Neural progenitor cell (in vitro differentiated cells): ENCODE measurements at regions not wholly inside any gene's neighbourhood (a gene's known extent, or its start where the extent isn't known, plus 50 kb on each side); places are given as distances from the start of the nearest gene placed in this dataset.

ENCODE experiments used
- DNase-seq: peaks from one replicate; pipeline ENCODE4 v3.0.0-alpha.2; 2016; ENCODE audit warnings: low spot score
- H2AFZ ChIP-seq: fragments of 200-600 bp; sonication (generic); replicated peaks from 2 replicates; pipeline ENCODE4 v1.6.1; 2016; ENCODE audit warnings: antibody characterized with exemption
- H3F3A ChIP-seq: fragments of 200-600 bp; sonication (generic); 2 replicates; pipeline ENCODE4 v1.6.1; 2016; ENCODE audit warnings: antibody characterized with exemption, low read depth
- H3K27ac ChIP-seq: fragments of 200-600 bp; sonication (generic); 2 replicates; pipeline ENCODE4 v1.5.1; 2016; ENCODE audit warnings: mild to moderate bottlenecking
- H3K27me3 ChIP-seq: fragments of 200-600 bp; sonication (generic); 2 replicates; pipeline ENCODE4 v1.6.1; 2016; ENCODE audit warnings: mild to moderate bottlenecking, moderate library complexity
- H3K36me3 ChIP-seq: fragments of 200-600 bp; sonication (generic); 2 replicates; pipeline ENCODE4 v1.5.1; 2016
- H3K4me1 ChIP-seq: fragments of 200-600 bp; sonication (generic); 2 replicates; pipeline ENCODE4 v1.6.1; 2016; ENCODE audit warnings: mixed run types
- H3K4me2 ChIP-seq: fragments of 200-600 bp; sonication (generic); 2 replicates; pipeline ENCODE4 v1.6.1; 2016
- H3K4me3 ChIP-seq: fragments of 200-600 bp; sonication (generic); 2 replicates; pipeline ENCODE4 v1.5.1; 2016
- H3K79me2 ChIP-seq: fragments of 200-600 bp; sonication (generic); 2 replicates; pipeline ENCODE4 v1.6.1; 2016; ENCODE audit warnings: low read depth
- H3K9ac ChIP-seq: fragments of 200-600 bp; sonication (generic); 2 replicates; pipeline ENCODE4 v1.6.1; 2016
- H3K9me3 ChIP-seq: fragments of 200-600 bp; sonication (generic); 2 replicates; pipeline ENCODE4 v1.5.1; 2016; ENCODE audit warnings: low read depth
- H4K20me1 ChIP-seq: fragments of 200-600 bp; sonication (generic); 2 replicates; pipeline ENCODE4 v1.6.1; 2016; ENCODE audit warnings: low read depth
- H3K27ac Mint-ChIP-seq: 3 replicates; pipeline ENCODE4 v1.8.0; 2021; ENCODE audit warnings: mixed read lengths
- H3K27me3 Mint-ChIP-seq: 2 replicates; pipeline ENCODE4 v1.8.0; 2022; ENCODE audit warnings: low read depth, mild to moderate bottlenecking, inconsistent platforms, moderate library complexity, mixed read lengths; ENCODE audit not compliant: insufficient read depth
- H3K36me3 Mint-ChIP-seq: 3 replicates; pipeline ENCODE4 v1.8.0; 2021; ENCODE audit warnings: mixed read lengths
- H3K4me1 Mint-ChIP-seq: 3 replicates; pipeline ENCODE4 v1.8.0; 2021; ENCODE audit warnings: mixed read lengths
- H3K4me3 Mint-ChIP-seq: 3 replicates; pipeline ENCODE4 v1.8.0; 2021; ENCODE audit warnings: mild to moderate bottlenecking, moderate library complexity, mixed read lengths
- H3K9me3 Mint-ChIP-seq: 3 replicates; pipeline ENCODE4 v1.8.0; 2020; ENCODE audit warnings: mixed read lengths
- EZH2 ChIP-seq: fragments of 200-600 bp; sonication (generic); IDR thresholded peaks from 2 replicates; pipeline ENCODE4 v1.6.1; 2017; ENCODE audit warnings: antibody characterized with exemption, mild to moderate bottlenecking, moderate library complexity
- EZH2phosphoT487 ChIP-seq: fragments of 200-600 bp; sonication (generic); IDR thresholded peaks from 2 replicates; pipeline ENCODE4 v1.6.1; 2017; ENCODE audit warnings: antibody characterized with exemption
- TF ChIP-seq, protein P1 (sequence below): fragments of 200-600 bp; sonication (generic); IDR thresholded peaks from 2 replicates; pipeline ENCODE4 v1.5.1; 2017; ENCODE audit warnings: antibody characterized with exemption, mild to moderate bottlenecking

- H2AFZ ChIP-seq: no peak overlapping the region
- TF ChIP-seq EZH2 (no peak), EZH2phosphoT487 (no peak)
- TF ChIP-seq, protein P1, sequence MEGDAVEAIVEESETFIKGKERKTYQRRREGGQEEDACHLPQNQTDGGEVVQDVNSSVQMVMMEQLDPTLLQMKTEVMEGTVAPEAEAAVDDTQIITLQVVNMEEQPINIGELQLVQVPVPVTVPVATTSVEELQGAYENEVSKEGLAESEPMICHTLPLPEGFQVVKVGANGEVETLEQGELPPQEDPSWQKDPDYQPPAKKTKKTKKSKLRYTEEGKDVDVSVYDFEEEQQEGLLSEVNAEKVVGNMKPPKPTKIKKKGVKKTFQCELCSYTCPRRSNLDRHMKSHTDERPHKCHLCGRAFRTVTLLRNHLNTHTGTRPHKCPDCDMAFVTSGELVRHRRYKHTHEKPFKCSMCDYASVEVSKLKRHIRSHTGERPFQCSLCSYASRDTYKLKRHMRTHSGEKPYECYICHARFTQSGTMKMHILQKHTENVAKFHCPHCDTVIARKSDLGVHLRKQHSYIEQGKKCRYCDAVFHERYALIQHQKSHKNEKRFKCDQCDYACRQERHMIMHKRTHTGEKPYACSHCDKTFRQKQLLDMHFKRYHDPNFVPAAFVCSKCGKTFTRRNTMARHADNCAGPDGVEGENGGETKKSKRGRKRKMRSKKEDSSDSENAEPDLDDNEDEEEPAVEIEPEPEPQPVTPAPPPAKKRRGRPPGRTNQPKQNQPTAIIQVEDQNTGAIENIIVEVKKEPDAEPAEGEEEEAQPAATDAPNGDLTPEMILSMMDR: no peak
- Mint-ChIP-seq H3K27me3 (no peaks in the 10 kb centered on the region), H3K36me3 (no peaks in the 10 kb centered on the region), H3K27ac (no peak overlapping the region), H3K4me3 (no peak overlapping the region), H3K9me3 (no peaks in the 10 kb centered on the region), H3K4me1 (no peaks in the 10 kb centered on the region)
- no peaks in the 10 kb centered on the region for H3K27me3 ChIP-seq
- H3K4me3 ChIP-seq: no peak overlapping the region
- no peaks in the 10 kb centered on the region for H3K4me1 ChIP-seq
- no peaks in the 10 kb centered on the region for H3K36me3 ChIP-seq
- no peaks in the 10 kb centered on the region for H4K20me1 ChIP-seq
- no peaks in the 10 kb centered on the region for H3K79me2 ChIP-seq
- no peaks in the 10 kb centered on the region for H3F3A ChIP-seq
- no peak overlapping the region for H3K27ac ChIP-seq
- no peak overlapping the region for H3K9ac ChIP-seq
- no peaks in the 10 kb centered on the region for H3K9me3 ChIP-seq
- no peak for DNase-seq
- no peak overlapping the region for H3K4me2 ChIP-seq
Measured at GRCh38 chr5:115378754-115379153, 82.3 kb upstream of the CCDC112 start.

DNA sequence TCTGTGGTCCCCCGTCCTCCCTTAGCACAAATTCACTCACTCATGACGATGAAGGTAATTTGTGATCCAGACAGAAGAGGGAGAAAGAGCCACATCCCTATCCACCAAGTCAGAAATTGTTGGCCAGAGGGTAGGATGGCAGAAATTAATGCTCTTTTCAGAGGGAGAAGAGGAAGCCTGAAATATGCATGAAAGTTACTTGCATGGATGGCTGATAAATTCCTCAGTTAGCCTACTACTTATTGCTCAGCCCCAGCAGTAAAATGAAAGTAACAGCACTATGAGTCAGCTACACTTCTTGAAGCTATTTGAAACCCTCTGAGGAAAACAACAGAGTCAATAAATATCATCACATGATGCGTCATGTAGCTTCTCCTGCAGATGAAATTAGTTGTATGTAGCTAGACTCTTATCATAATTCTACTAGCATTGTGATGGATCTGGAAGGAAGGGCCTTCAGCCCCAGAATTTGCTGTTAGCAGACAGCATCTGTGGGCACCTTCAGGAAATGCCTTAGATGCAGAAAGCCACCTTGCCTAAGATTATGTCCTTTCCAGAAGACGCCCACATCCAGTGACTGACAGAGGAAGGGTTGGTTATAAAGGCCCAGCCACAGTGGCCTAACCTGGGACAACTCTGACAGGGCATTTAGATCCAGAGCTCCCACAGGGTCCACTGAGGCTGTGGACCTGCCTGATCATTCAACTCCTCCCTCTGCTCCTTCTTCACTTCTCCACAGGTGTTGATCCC is 81.2 kb upstream of the CCDC112 start:
- Mint-ChIP-seq H3K36me3 (no peaks in the 10 kb centered on the region), H3K9me3 (no peaks in the 10 kb centered on the region), H3K4me1 (no peaks in the 10 kb centered on the region), H3K27me3 (no peaks in the 10 kb centered on the region), H3K27ac (no peak overlapping the region), H3K4me3 (no peak overlapping the region)
- H3K27ac ChIP-seq: no peak overlapping the region
- no peaks in the 10 kb centered on the region for H3F3A ChIP-seq
- no peaks in the 10 kb centered on the region for H3K36me3 ChIP-seq
- DNase-seq: no peak
- no peaks in the 10 kb centered on the region for H3K27me3 ChIP-seq
- H3K9me3 ChIP-seq: no peaks in the 10 kb centered on the region
- no peaks in the 10 kb centered on the region for H4K20me1 ChIP-seq
- no peak overlapping the region for H3K9ac ChIP-seq
- H3K4me1 ChIP-seq: no peaks in the 10 kb centered on the region
- no peak overlapping the region for H3K4me3 ChIP-seq
- H2AFZ ChIP-seq: no peak overlapping the region
- H3K79me2 ChIP-seq: no peaks in the 10 kb centered on the region
- no peak for TF ChIP-seq EZH2phosphoT487
- TF ChIP-seq EZH2: no peak
- TF ChIP-seq, protein P1: no peak
- no peak overlapping the region for H3K4me2 ChIP-seq

GRCh38 chr5:115375893-115376292 is 79.4 kb upstream of the CCDC112 start:
- Mint-ChIP-seq H3K9me3 (no peaks in the 10 kb centered on the region), H3K27me3 (no peaks in the 10 kb centered on the region), H3K4me1 (no peaks in the 10 kb centered on the region), H3K36me3 (no peaks in the 10 kb centered on the region), H3K27ac (no peak overlapping the region), H3K4me3 (no peak overlapping the region)
- H3K27ac ChIP-seq: no peak overlapping the region
- no peaks in the 10 kb centered on the region for H3K36me3 ChIP-seq
- no peaks in the 10 kb centered on the region for H3K79me2 ChIP-seq
- H3F3A ChIP-seq: no peaks in the 10 kb centered on the region
- no peaks in the 10 kb centered on the region for H3K4me1 ChIP-seq
- no peaks in the 10 kb centered on the region for H3K27me3 ChIP-seq
- no peak overlapping the region for H3K4me2 ChIP-seq
- TF ChIP-seq, protein P1: no peak
- TF ChIP-seq EZH2 (no peak), EZH2phosphoT487 (no peak)
- no peaks in the 10 kb centered on the region for H3K9me3 ChIP-seq
- H3K4me3 ChIP-seq: no peak overlapping the region
- no peak overlapping the region for H3K9ac ChIP-seq
- no peaks in the 10 kb centered on the region for H4K20me1 ChIP-seq
- H2AFZ ChIP-seq: no peak overlapping the region
- no peak for DNase-seq
